IMR-90 (cell line): ENCODE measurements at regions not wholly inside any gene's neighbourhood (a gene's known extent, or its start where the extent isn't known, plus 50 kb on each side); places are given as distances from the start of the nearest gene placed in this dataset.

Experiments used
- ATAC-seq: fragments of 200-7000 bp; cut with Tn5 transposase; 2 replicates; pipeline ENCODE4 v1.9.1; 2020; ENCODE audit warnings: low read depth, mild to moderate bottlenecking, moderate library complexity
- BruUV-seq: library from RNA; stranded (reverse); fragments of 400-500 nt; replicated peaks from 2 replicates; lab custom pipeline; 2021; lab: Mats Ljungman, UMichigan
- CTCF ChIA-PET: fragments of 300-600 bp; formaldehyde crosslinking; extraction: SDS; loops from one replicate; lab custom pipeline; 2021; ENCODE audit warnings: antibody characterized with exemption; lab: Yijun Ruan, JAX
- POLR2A ChIA-PET: fragments of 300-600 bp; sonication (Branson Sonifier 250); formaldehyde crosslinking; loops from one replicate; lab custom pipeline; 2022; ENCODE audit warnings: antibody characterized with exemption; ENCODE audit not compliant: unreplicated experiment; lab: Charles Lee
- DNase-seq: peaks from one replicate; pipeline ENCODE4 v3.0.0; 2013
- H2AFZ ChIP-seq: replicated peaks from 2 replicates; pipeline ENCODE3; 2013; ENCODE audit warnings: low read length, mild to moderate bottlenecking; ENCODE audit not compliant: poor library complexity
- H2AK5ac ChIP-seq: 2 replicates; pipeline ENCODE4 v1.6.1; 2013; ENCODE audit warnings: low read depth, low read length, inconsistent platforms
- H2AK9ac ChIP-seq: replicated peaks from 2 replicates; pipeline ENCODE3; 2013; ENCODE audit warnings: mild to moderate bottlenecking, low read depth, low read length, moderate library complexity; ENCODE audit not compliant: poor library complexity
- H2BK120ac ChIP-seq: 2 replicates; pipeline ENCODE4 v1.6.1; 2013; ENCODE audit warnings: low read depth, low read length, inconsistent platforms
- H2BK15ac ChIP-seq: 3 replicates; pipeline ENCODE4 v1.6.1; 2013; ENCODE audit warnings: low read depth, low read length, inconsistent platforms
- H2BK20ac ChIP-seq: 2 replicates; pipeline ENCODE4 v1.6.1; 2013; ENCODE audit warnings: low read depth, mild to moderate bottlenecking, inconsistent platforms, low read length, moderate library complexity
- H2BK5ac ChIP-seq: 2 replicates; pipeline ENCODE4 v1.6.1; 2013; ENCODE audit warnings: mild to moderate bottlenecking, low read depth, low read length, inconsistent platforms; ENCODE audit not compliant: poor library complexity, severe bottlenecking
- H3K14ac ChIP-seq: replicated peaks from 2 replicates; pipeline ENCODE4 v1.6.1; 2013; ENCODE audit warnings: low read depth, low read length, inconsistent platforms
- H3K18ac ChIP-seq: 2 replicates; pipeline ENCODE4 v1.6.1; 2013; ENCODE audit warnings: low read depth, low read length, control low read depth
- H3K23ac ChIP-seq: 2 replicates; pipeline ENCODE4 v1.6.1; 2013; ENCODE audit warnings: low read depth, low read length, inconsistent platforms
- H3K27ac ChIP-seq: 2 replicates; pipeline ENCODE4 v1.5.1; 2013; ENCODE audit warnings: mild to moderate bottlenecking, control low read depth, low read length; ENCODE audit not compliant: insufficient read depth
- H3K27me3 ChIP-seq: 2 replicates; pipeline ENCODE4 v1.6.1; 2013; ENCODE audit warnings: low read length; ENCODE audit not compliant: control insufficient read depth, insufficient read depth
- H3K36me3 ChIP-seq: 2 replicates; pipeline ENCODE4 v1.6.1; 2013; ENCODE audit warnings: low read length, mixed read lengths; ENCODE audit not compliant: control insufficient read depth, insufficient read depth
- H3K4ac ChIP-seq: 2 replicates; pipeline ENCODE4 v1.6.1; 2013; ENCODE audit warnings: low read depth, low read length, inconsistent platforms
- H3K4me1 ChIP-seq: 2 replicates; pipeline ENCODE4 v1.6.1; 2013; ENCODE audit warnings: low read length, mixed read lengths; ENCODE audit not compliant: control insufficient read depth, insufficient read depth
- H3K4me2 ChIP-seq: 2 replicates; pipeline ENCODE4 v1.6.1; 2013; ENCODE audit warnings: low read depth, mild to moderate bottlenecking, control low read depth, low read length, moderate library complexity
- H3K4me3 ChIP-seq: 2 replicates; pipeline ENCODE4 v1.5.1; 2013; ENCODE audit warnings: low read depth, mild to moderate bottlenecking, control low read depth, low read length, moderate library complexity; ENCODE audit not compliant: insufficient read depth
- H3K56ac ChIP-seq: 2 replicates; pipeline ENCODE4 v1.6.1; 2013; ENCODE audit warnings: low read length, inconsistent platforms; ENCODE audit not compliant: insufficient read depth; ENCODE audit errors: extremely low read depth
- H3K79me1 ChIP-seq, 2 experiments: 2 replicates each; pipeline ENCODE4 v1.6.1; 2013; ENCODE audit warnings: low read length in 2 of 2, inconsistent platforms in 1 of 2, low read depth in 1 of 2
- H3K9ac ChIP-seq: 2 replicates; pipeline ENCODE4 v1.6.1; 2013; ENCODE audit warnings: low read depth, low read length, control low read depth
- H3K9me1 ChIP-seq: 2 replicates; pipeline ENCODE4 v1.6.1; 2013; ENCODE audit warnings: low read length, inconsistent platforms; ENCODE audit not compliant: insufficient read depth
- H3K9me3 ChIP-seq: 2 replicates; pipeline ENCODE4 v1.6.1; 2013; ENCODE audit warnings: low read length; ENCODE audit not compliant: control insufficient read depth, insufficient read depth
- H4K20me1 ChIP-seq: 2 replicates; pipeline ENCODE4 v1.6.1; 2013; ENCODE audit warnings: low read length, inconsistent platforms; ENCODE audit not compliant: insufficient read depth
- H4K5ac ChIP-seq: 2 replicates; pipeline ENCODE4 v1.6.1; 2013; ENCODE audit warnings: mild to moderate bottlenecking, low read depth, low read length, control low read depth
- H4K8ac ChIP-seq, 2 experiments: 2 replicates each; pipeline ENCODE4 v1.6.1; 2013; ENCODE audit warnings: low read depth in 2 of 2, low read length in 2 of 2, control low read depth in 1 of 2, inconsistent platforms in 1 of 2
- H4K91ac ChIP-seq: 2 replicates; pipeline ENCODE4 v1.6.1; 2013; ENCODE audit warnings: low read depth, low read length, inconsistent platforms; ENCODE audit not compliant: insufficient read depth
- CEBPB ChIP-seq: IDR thresholded peaks from 2 replicates; pipeline ENCODE4 v1.6.1; 2012; ENCODE audit warnings: low read depth, low read length, improper control_type of control experiment
- CHD1 ChIP-seq: IDR thresholded peaks from 2 replicates; pipeline ENCODE4 v1.6.1; 2012; ENCODE audit warnings: low read depth, low read length, improper control_type of control experiment
- FOS ChIP-seq: fragments of 150-350 bp; IDR thresholded peaks from 2 replicates; pipeline ENCODE4 v1.6.1; 2016; ENCODE audit warnings: low read depth, low read length
- MAFK ChIP-seq: IDR thresholded peaks from 2 replicates; pipeline ENCODE4 v1.6.1; 2012; ENCODE audit warnings: low read depth, low read length, improper control_type of control experiment
- MAZ ChIP-seq: IDR thresholded peaks from 2 replicates; pipeline ENCODE4 v1.6.1; 2012; ENCODE audit warnings: low read depth, mild to moderate bottlenecking, low read length, improper control_type of control experiment, moderate library complexity, borderline replicate concordance
- MXI1 ChIP-seq: IDR thresholded peaks from 2 replicates; pipeline ENCODE4 v1.6.1; 2012; ENCODE audit warnings: low read depth, mild to moderate bottlenecking, low read length, moderate library complexity, borderline replicate concordance
- NFE2L2 ChIP-seq: fragments of 150-350 bp; IDR thresholded peaks from 2 replicates; pipeline ENCODE4 v1.6.1; 2016; ENCODE audit warnings: low read depth, mild to moderate bottlenecking, low read length
- POLR2A ChIP-seq: IDR thresholded peaks from 2 replicates; pipeline ENCODE4 v1.6.1; 2012; ENCODE audit warnings: mild to moderate bottlenecking, low read depth, low read length
- RAD21 ChIP-seq: IDR thresholded peaks from 2 replicates; pipeline ENCODE4 v1.6.1; 2012; ENCODE audit warnings: low read length, improper control_type of control experiment
- RCOR1 ChIP-seq: IDR thresholded peaks from 2 replicates; pipeline ENCODE4 v1.6.1; 2012; ENCODE audit warnings: mild to moderate bottlenecking, low read length, improper control_type of control experiment; ENCODE audit not compliant: insufficient replicate concordance
- RFX5 ChIP-seq: IDR thresholded peaks from 2 replicates; pipeline ENCODE4 v1.8.0; 2012; ENCODE audit warnings: low read depth, mild to moderate bottlenecking, low read length, moderate library complexity
- SMC3 ChIP-seq: fragments of 150-350 bp; IDR thresholded peaks from 2 replicates; pipeline ENCODE4 v1.6.1; 2016; ENCODE audit warnings: low read depth, mild to moderate bottlenecking, antibody characterized with exemption, low read length, moderate library complexity
- WGBS, 2 experiments: methylation state at CpG; one replicate each; pipeline versions ENCODE4 v1.1.5 to v1.1.7; 2013; ENCODE audit warnings: missing lambda C conversion rate in 2 of 2; ENCODE audit not compliant: insufficient read length in 1 of 2; ENCODE audit errors: extremely low coverage in 2 of 2; 5-methylcytosine and 5-hydroxymethylcytosine counted together
- dilution Hi-C: fragments of 300-500 bp; cut with HindIII; formaldehyde crosslinking; loops from one replicate; pipeline ENCODE4 v1.14.3; 2018; ENCODE audit warnings: low sequenced_read_pairs; ENCODE audit not compliant: unreplicated experiment
- in situ Hi-C: fragments of 300-500 bp; cut with MboI; formaldehyde crosslinking; loops from 3 replicates; pipeline ENCODE4 v1.14.3; 2019; ENCODE audit warnings: low sequenced_read_pairs, inconsistent platforms, mixed read lengths
- intact Hi-C: fragments of 100-400 bp; cut with micrococcal nuclease; formaldehyde crosslinking; loops from 2 replicates; pipeline ENCODE4 v1.10.0; 2022
- TF ChIP-seq, protein P1 (sequence below): fragments of 150-350 bp; IDR thresholded peaks from 2 replicates; pipeline ENCODE4 v1.6.1; 2017; ENCODE audit warnings: mild to moderate bottlenecking, antibody characterized with exemption, low read length, low read depth
- TF ChIP-seq, protein P2 (sequence below): conservative IDR thresholded peaks from 2 replicates; pipeline ENCODE4 v1.5.1; 2012; ENCODE audit warnings: mild to moderate bottlenecking, low read depth, low read length, improper control_type of control experiment
- TF ChIP-seq, protein P3 (sequence below): fragments of 150-350 bp; IDR thresholded peaks from 2 replicates; pipeline ENCODE4 v1.6.1; 2016; ENCODE audit warnings: low read depth, mild to moderate bottlenecking, low read length, moderate library complexity, borderline replicate concordance

GRCh38 chr1:88060750-88061491, 623.2 kb upstream of the PKN2 start:
- Histone ChIP-seq H3K4me1 (no peaks in the 10 kb centered on the region), H3K27ac (no peak overlapping the region), H3K56ac (no peak overlapping the region), H4K8ac (no peak overlapping the region), H2BK20ac (no peak overlapping the region), H3K9me1 (0 out of 2 replicates have a peak, but pooled peaks cover 2% of the 10 kb centered on the region), H3K9me3 (no peaks in the 10 kb centered on the region), H3K23ac (no peak overlapping the region), H2AFZ (no peak overlapping the region), H2AK5ac (0 out of 2 replicates have a peak overlapping the region, but pooled peaks have one; percentile 33), H4K20me1 (no peaks in the 10 kb centered on the region), H3K4ac (no peak overlapping the region), H3K79me1 (no peaks in the 10 kb centered on the region), H3K27me3 (no peaks in the 10 kb centered on the region), H3K36me3 (no peaks in the 10 kb centered on the region), H3K9ac (no peak overlapping the region), H2BK5ac (no peak overlapping the region), H2AK9ac (no peak overlapping the region), H4K5ac (no peak overlapping the region), H4K91ac (no peak overlapping the region), H3K4me3 (no peak overlapping the region), H3K18ac (no peak overlapping the region), H2BK15ac (no peak overlapping the region), H2BK120ac (no peak overlapping the region), H3K4me2 (no peak overlapping the region), H3K14ac (no peak overlapping the region)
- ChIA-PET CTCF (interaction anchor here (0.6 to 1.5 kb wide), 6 partner anchors 11 to 780 kb away, joined by 3 to 8 read pairs (median 3); no protein-coding TSS in a partner anchor), POLR2A (no interaction called here)
- peak; percentile 43; the same call in 1 of the 2 replicates for ATAC-seq
- dilution Hi-C loops, result no loop called here
- no TSS peak for BruUV-seq
- intact Hi-C loops, result loop anchor here (1.0 to 5.0 kb wide), 4 partner anchors 109 to 929 kb away; partner anchors contain the start of gene LMO4
- no CpG with 5 or more reads among the region's 3 CpGs for WGBS, 2 experiments
- in situ Hi-C loops, result loop anchor here (25.0 kb wide), 1 partner anchor 924 kb away; no protein-coding TSS in a partner anchor
- no peak for DNase-seq
- TF ChIP-seq MAZ, result no peak
- TF ChIP-seq MAFK, result no peak
- TF ChIP-seq, protein P1, sequence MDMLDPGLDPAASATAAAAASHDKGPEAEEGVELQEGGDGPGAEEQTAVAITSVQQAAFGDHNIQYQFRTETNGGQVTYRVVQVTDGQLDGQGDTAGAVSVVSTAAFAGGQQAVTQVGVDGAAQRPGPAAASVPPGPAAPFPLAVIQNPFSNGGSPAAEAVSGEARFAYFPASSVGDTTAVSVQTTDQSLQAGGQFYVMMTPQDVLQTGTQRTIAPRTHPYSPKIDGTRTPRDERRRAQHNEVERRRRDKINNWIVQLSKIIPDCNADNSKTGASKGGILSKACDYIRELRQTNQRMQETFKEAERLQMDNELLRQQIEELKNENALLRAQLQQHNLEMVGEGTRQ, result no peak
- no peak for TF ChIP-seq MXI1
- TF ChIP-seq RCOR1, result no peak
- no peak for TF ChIP-seq CEBPB
- no peak for TF ChIP-seq CHD1
- TF ChIP-seq, protein P2, sequence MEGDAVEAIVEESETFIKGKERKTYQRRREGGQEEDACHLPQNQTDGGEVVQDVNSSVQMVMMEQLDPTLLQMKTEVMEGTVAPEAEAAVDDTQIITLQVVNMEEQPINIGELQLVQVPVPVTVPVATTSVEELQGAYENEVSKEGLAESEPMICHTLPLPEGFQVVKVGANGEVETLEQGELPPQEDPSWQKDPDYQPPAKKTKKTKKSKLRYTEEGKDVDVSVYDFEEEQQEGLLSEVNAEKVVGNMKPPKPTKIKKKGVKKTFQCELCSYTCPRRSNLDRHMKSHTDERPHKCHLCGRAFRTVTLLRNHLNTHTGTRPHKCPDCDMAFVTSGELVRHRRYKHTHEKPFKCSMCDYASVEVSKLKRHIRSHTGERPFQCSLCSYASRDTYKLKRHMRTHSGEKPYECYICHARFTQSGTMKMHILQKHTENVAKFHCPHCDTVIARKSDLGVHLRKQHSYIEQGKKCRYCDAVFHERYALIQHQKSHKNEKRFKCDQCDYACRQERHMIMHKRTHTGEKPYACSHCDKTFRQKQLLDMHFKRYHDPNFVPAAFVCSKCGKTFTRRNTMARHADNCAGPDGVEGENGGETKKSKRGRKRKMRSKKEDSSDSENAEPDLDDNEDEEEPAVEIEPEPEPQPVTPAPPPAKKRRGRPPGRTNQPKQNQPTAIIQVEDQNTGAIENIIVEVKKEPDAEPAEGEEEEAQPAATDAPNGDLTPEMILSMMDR, result no peak
- no peak for TF ChIP-seq NFE2L2
- TF ChIP-seq SMC3, result no peak
- TF ChIP-seq RAD21, result no peak
- no peak for TF ChIP-seq RFX5
- no peak for TF ChIP-seq POLR2A
- TF ChIP-seq FOS, result no peak
- TF ChIP-seq, protein P3, sequence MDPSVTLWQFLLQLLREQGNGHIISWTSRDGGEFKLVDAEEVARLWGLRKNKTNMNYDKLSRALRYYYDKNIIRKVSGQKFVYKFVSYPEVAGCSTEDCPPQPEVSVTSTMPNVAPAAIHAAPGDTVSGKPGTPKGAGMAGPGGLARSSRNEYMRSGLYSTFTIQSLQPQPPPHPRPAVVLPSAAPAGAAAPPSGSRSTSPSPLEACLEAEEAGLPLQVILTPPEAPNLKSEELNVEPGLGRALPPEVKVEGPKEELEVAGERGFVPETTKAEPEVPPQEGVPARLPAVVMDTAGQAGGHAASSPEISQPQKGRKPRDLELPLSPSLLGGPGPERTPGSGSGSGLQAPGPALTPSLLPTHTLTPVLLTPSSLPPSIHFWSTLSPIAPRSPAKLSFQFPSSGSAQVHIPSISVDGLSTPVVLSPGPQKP, result no peak
